Activated CD8-positive, alpha-beta T cell treated with anti-CD3 and anti-CD28 coated beads for 36 hours (primary cell): ENCODE measurements at regions not wholly inside any gene's neighbourhood (a gene's known extent, or its start where the extent isn't known, plus 50 kb on each side); places are given as distances from the start of the nearest gene placed in this dataset.

Experiments used
- ATAC-seq: fragments of 200-7000 bp; cut with Tn5 transposase; one replicate; pipeline ENCODE4 v1.10.0; 2021; ENCODE audit warnings: mild to moderate bottlenecking, moderate library complexity
- CTCF ChIA-PET: fragments of 350-600 bp; sonication (Branson Sonifier 250); formaldehyde crosslinking; loops from one replicate; lab custom pipeline; 2021; ENCODE audit warnings: antibody characterized with exemption; lab: Charles Lee
- POLR2A ChIA-PET: fragments of 350-600 bp; sonication (Branson Sonifier 250); formaldehyde crosslinking; loops from one replicate; lab custom pipeline; 2021; ENCODE audit warnings: antibody characterized with exemption; lab: Charles Lee
- DNase-seq: peaks from one replicate; pipeline ENCODE4 v3.0.0-alpha.2; 2020
- H3K27ac Mint-ChIP-seq: one replicate; pipeline ENCODE4 v1.8.0; 2021; ENCODE audit warnings: mild to moderate bottlenecking, mixed read lengths
- H3K27me3 Mint-ChIP-seq: one replicate; pipeline ENCODE4 v1.8.0; 2021; ENCODE audit warnings: mixed read lengths
- H3K36me3 Mint-ChIP-seq: one replicate; pipeline ENCODE4 v1.8.0; 2021; ENCODE audit warnings: low read depth, mixed read lengths
- H3K4me1 Mint-ChIP-seq: one replicate; pipeline ENCODE4 v1.8.0; 2021; ENCODE audit warnings: low read depth, mixed read lengths
- H3K4me3 Mint-ChIP-seq: one replicate; pipeline ENCODE4 v1.8.0; 2021; ENCODE audit warnings: mild to moderate bottlenecking, moderate library complexity, mixed read lengths
- H3K9me3 Mint-ChIP-seq: one replicate; pipeline ENCODE4 v1.8.0; 2021; ENCODE audit warnings: mixed read lengths
- intact Hi-C: fragments of 100-400 bp; cut with micrococcal nuclease; formaldehyde crosslinking; loops from one replicate; pipeline ENCODE4 v1.10.0; 2022
- TF ChIP-seq, protein P1 (sequence below): fragments of 200-600 bp; IDR thresholded peaks from one replicate; pipeline ENCODE4 v1.8.0; 2022; ENCODE audit warnings: antibody characterized with exemption, mild to moderate bottlenecking

DNA sequence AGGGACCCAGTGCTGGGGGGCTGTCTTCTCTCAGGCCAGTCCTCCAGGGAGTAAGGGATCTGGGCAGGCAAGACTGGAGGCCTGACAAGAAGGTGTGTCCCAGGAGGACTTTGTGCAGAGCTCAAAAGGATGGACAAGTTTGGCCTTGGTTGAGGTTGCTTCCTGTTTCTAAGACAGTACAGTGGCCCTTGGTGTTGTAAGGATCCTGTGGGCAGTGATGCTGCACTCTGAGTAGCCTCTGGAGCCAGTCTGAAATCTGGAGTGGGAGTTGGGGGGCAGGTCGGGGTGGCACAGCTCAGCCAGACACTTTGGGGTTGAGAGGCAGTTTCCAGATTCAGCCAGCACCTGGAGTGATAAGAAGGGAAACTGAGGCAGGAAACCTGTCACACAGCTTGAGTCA lies 139.2 kb upstream of the ZMIZ1 start:
- no peaks in the 10 kb centered on the region for H3K4me1 Mint-ChIP-seq
- H3K4me3 Mint-ChIP-seq: no peak overlapping the region
- H3K27me3 Mint-ChIP-seq: no peaks in the 10 kb centered on the region
- no peak for DNase-seq
- ChIA-PET CTCF (no interaction called here), POLR2A (no interaction called here)
- ATAC-seq: no peak
- intact Hi-C loops: no loop called here
- H3K27ac Mint-ChIP-seq: no peak overlapping the region
- TF ChIP-seq, protein P1, sequence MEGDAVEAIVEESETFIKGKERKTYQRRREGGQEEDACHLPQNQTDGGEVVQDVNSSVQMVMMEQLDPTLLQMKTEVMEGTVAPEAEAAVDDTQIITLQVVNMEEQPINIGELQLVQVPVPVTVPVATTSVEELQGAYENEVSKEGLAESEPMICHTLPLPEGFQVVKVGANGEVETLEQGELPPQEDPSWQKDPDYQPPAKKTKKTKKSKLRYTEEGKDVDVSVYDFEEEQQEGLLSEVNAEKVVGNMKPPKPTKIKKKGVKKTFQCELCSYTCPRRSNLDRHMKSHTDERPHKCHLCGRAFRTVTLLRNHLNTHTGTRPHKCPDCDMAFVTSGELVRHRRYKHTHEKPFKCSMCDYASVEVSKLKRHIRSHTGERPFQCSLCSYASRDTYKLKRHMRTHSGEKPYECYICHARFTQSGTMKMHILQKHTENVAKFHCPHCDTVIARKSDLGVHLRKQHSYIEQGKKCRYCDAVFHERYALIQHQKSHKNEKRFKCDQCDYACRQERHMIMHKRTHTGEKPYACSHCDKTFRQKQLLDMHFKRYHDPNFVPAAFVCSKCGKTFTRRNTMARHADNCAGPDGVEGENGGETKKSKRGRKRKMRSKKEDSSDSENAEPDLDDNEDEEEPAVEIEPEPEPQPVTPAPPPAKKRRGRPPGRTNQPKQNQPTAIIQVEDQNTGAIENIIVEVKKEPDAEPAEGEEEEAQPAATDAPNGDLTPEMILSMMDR: no peak
- no peaks in the 10 kb centered on the region for H3K9me3 Mint-ChIP-seq
- H3K36me3 Mint-ChIP-seq: no peaks in the 10 kb centered on the region

DNA sequence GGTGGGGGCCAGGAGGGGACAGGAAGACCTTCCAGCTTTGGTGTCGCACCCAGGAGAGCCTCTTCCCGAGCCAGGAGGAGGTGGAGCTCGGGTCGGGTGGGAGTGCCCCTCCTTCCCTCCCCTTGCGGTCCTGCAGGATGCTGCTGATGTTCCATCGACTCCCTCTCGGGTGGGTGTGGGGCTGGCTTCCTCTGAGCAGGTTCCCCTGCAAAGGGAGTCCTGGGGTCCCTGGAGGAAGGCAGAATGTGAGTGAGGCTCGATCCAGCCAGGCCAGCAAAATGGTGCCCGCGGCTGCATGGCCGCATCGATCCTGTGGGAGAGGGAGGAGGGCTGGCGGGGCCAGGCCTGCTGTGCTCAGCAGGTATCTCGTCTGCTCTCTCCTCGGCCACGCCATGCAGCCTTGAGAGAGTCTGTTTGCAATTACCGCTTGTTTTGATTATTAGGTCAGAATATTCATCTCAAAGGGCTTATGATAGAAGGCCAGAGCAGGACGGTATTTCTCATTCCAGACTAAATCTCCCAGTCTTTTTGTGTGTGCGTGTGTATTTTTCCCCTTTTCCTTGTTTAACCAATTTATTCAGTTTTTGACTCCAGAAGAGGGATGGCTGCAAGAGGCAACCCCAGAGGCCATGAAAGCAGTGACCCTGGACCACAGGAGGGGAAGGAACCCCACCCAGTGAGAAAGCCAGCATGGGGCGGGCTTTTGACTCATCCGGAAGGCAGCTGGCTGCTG lies 137.3 kb upstream of the ZMIZ1 start:
- no peak overlapping the region for H3K27ac Mint-ChIP-seq

DNA sequence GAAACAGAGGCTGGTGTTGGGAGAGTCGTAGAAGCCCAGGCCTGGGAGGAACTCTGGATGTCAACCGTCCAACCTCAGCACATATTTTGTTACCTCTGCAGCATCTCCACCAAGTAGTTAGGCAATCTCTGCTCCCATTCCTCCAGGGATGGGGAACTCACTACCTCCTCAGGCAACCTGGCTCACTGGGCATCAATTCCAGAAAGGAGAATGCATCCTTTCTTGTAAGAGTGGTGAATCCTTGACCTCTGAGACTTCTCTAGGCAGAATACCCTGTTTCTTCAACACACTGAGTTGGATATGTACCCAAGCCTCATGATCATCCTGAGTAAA lies 136.7 kb upstream of the ZMIZ1 start:
- Mint-ChIP-seq H3K4me3 (no peak overlapping the region), H3K4me1 (no peaks in the 10 kb centered on the region), H3K36me3 (no peaks in the 10 kb centered on the region), H3K9me3 (no peaks in the 10 kb centered on the region), H3K27me3 (no peaks in the 10 kb centered on the region), H3K27ac (no peak overlapping the region)
- POLR2A ChIA-PET: interaction anchor here (1.1 kb wide), 1 partner anchor 43 kb away, joined by 4 read pairs; no protein-coding TSS in a partner anchor
- DNase-seq (no peak), ATAC-seq (no peak)
- TF ChIP-seq, protein P1: no peak
- intact Hi-C loops: loop anchor here (10.0 kb wide), 1 partner anchor 263 kb away; no protein-coding TSS in a partner anchor
- CTCF ChIA-PET: interaction anchor here (1.0 kb wide), 1 partner anchor 11 kb away, joined by 3 read pairs; no protein-coding TSS in a partner anchor

More for the DNA sequence above, 137.3 kb upstream of the ZMIZ1 start:
- intact Hi-C loops: loop anchor here (10.0 kb wide), 1 partner anchor 263 kb away; no protein-coding TSS in a partner anchor
- no peak for ATAC-seq
- H3K27me3 Mint-ChIP-seq: no peaks in the 10 kb centered on the region
- H3K36me3 Mint-ChIP-seq: no peaks in the 10 kb centered on the region
- H3K9me3 Mint-ChIP-seq: no peaks in the 10 kb centered on the region
- H3K4me3 Mint-ChIP-seq: no peak overlapping the region
- POLR2A ChIA-PET: no interaction called here
- DNase-seq: no peak
- CTCF ChIA-PET: interaction anchor here (1.0 kb wide), 1 partner anchor 11 kb away, joined by 3 read pairs; no protein-coding TSS in a partner anchor
- no peaks in the 10 kb centered on the region for H3K4me1 Mint-ChIP-seq
- TF ChIP-seq, protein P1: no peak

DNA sequence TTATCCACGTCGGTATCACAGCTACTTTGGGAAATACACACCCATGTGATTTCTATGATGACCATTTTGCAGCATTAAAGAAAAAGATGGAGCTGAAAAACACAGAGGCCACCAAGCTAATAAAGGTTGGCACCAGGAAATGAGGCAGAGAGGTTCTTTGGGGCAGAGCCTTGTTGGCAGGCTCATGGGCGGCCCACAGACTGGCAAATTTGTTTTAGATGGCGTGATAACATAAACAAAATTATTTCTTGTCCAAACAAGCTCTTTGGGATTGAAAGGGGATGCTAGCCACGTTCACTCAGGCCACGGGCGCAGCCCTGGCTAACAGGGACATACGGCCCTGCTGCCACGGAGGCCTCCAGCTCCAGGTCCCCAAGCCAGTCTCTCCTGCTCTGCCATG lies 135.9 kb upstream of the ZMIZ1 start:
- Mint-ChIP-seq H3K4me1 (no peaks in the 10 kb centered on the region), H3K27ac (no peak overlapping the region), H3K4me3 (no peak overlapping the region), H3K27me3 (no peaks in the 10 kb centered on the region), H3K36me3 (no peaks in the 10 kb centered on the region), H3K9me3 (no peaks in the 10 kb centered on the region)
- TF ChIP-seq, protein P1: no peak
- DNase-seq (no peak), ATAC-seq (no peak)
- ChIA-PET POLR2A (interaction anchor here (1.1 kb wide), 1 partner anchor 42 kb away, joined by 4 read pairs; no protein-coding TSS in a partner anchor), CTCF (interaction anchor here (0.8 to 5.1 kb wide), 3 partner anchors 12 to 262 kb away, joined by 3 to 26 read pairs (median 3); no protein-coding TSS in a partner anchor)
- intact Hi-C loops: loop anchor here (10.0 kb wide), 1 partner anchor 262 kb away; no protein-coding TSS in a partner anchor
